HCT116 (cell line): ENCODE measurements at regions not wholly inside any gene's neighbourhood (a gene's known extent, or its start where the extent isn't known, plus 50 kb on each side); places are given as distances from the start of the nearest gene placed in this dataset.

Experiments used
- ATAC-seq: fragments of 200-7000 bp; cut with Tn5 transposase; 2 replicates; pipeline ENCODE4 v1.9.1; 2020; ENCODE audit warnings: mild to moderate bottlenecking, moderate library complexity
- BruUV-seq: library from RNA; stranded (reverse); fragments of 400-500 nt; replicated peaks from 2 replicates; lab custom pipeline; 2021; lab: Mats Ljungman, UMichigan
- CTCF ChIA-PET: fragments of 300-600 bp; sonication (Branson Sonifier 250); formaldehyde crosslinking; loops from one replicate; lab custom pipeline; 2021; ENCODE audit warnings: antibody characterized with exemption; lab: Charles Lee
- POLR2A ChIA-PET: fragments of 300-600, 350-600 bp; sonication (Branson Sonifier 250); formaldehyde crosslinking; loops from one replicate; lab custom pipeline; 2021; ENCODE audit warnings: antibody characterized with exemption; lab: Charles Lee
- RAD21 ChIA-PET, 2 experiments: fragments of 300-600 bp; sonication (Branson Sonifier 250); formaldehyde crosslinking; loops; one replicate each; lab custom pipeline; 2023; ENCODE audit warnings: low total read pairs in 2 of 2; ENCODE audit not compliant: uncharacterized antibody in 2 of 2, unreplicated experiment in 2 of 2, low non-redundant PET in 1 of 2; lab: Charles Lee
- DNase-seq: peaks from one replicate; pipeline ENCODE4 v3.0.0-alpha.2; 2010; ENCODE audit warnings: low read depth, low spot score
- H2AFZ ChIP-seq: fragments of 200-600 bp; shearing (Covaris generic), sonication (generic); 2 replicates; pipeline ENCODE4 v1.6.1; 2017; ENCODE audit warnings: low read depth, mixed run types, mixed read lengths, antibody characterized with exemption, low read length; ENCODE audit not compliant: poor library complexity, severe bottlenecking
- H3K27ac ChIP-seq: 2 replicates; pipeline ENCODE4 v1.5.1; 2012; ENCODE audit warnings: low read depth, low read length
- H3K27me3 ChIP-seq: fragments of 200-600 bp; sonication (generic); 2 replicates; pipeline ENCODE4 v1.6.1; 2016; ENCODE audit warnings: mixed run types, low read length, mixed read lengths; ENCODE audit not compliant: insufficient read depth
- H3K36me3 ChIP-seq, 2 experiments: fragments of 200-500 bp in 1 of 2; fragments of 200-600 bp in 1 of 2; sonication (Bioruptor generic) in 1 of 2; sonication (generic) in 1 of 2; 2 replicates each; pipeline versions ENCODE4 v1.5.1 to v1.6.1; 2014 to 2016; ENCODE audit warnings: low read length in 2 of 2, inconsistent platforms in 1 of 2, mixed read lengths in 1 of 2, mixed run types in 1 of 2; ENCODE audit not compliant: insufficient read depth in 2 of 2, control insufficient read depth in 1 of 2
- H3K4me1 ChIP-seq, 2 experiments: fragments of 200-600 bp in 1 of 2; sonication (generic) in 1 of 2; 2 replicates each; pipeline versions ENCODE4 v1.5.1 to v1.6.1; 2012 to 2017; ENCODE audit warnings: low read length in 2 of 2, inconsistent platforms in 1 of 2, mild to moderate bottlenecking in 1 of 2, mixed read lengths in 1 of 2, mixed run types in 1 of 2, moderate library complexity in 1 of 2; ENCODE audit not compliant: insufficient read depth in 2 of 2, control insufficient read depth in 1 of 2
- H3K4me2 ChIP-seq: fragments of 200-600 bp; sonication (generic); 2 replicates; pipeline ENCODE4 v1.6.1; 2017; ENCODE audit warnings: mixed run types, low read length, mixed read lengths
- H3K4me3 ChIP-seq, 2 experiments: fragments of 200-600 bp in 1 of 2; sonication (generic) in 1 of 2; replicated peaks in 1 of 2; 2 replicates each; pipeline ENCODE4 v1.5.1; 2011 to 2016; ENCODE audit warnings: low read length in 2 of 2, control low read depth in 1 of 2, low read depth in 1 of 2, mild to moderate bottlenecking in 1 of 2, mixed read lengths in 1 of 2, mixed run types in 1 of 2
- H3K79me2 ChIP-seq: fragments of 200-600 bp; sonication (generic); 2 replicates; pipeline ENCODE4 v1.6.1; 2017; ENCODE audit warnings: mild to moderate bottlenecking, mixed run types, low read length, moderate library complexity, mixed read lengths; ENCODE audit not compliant: insufficient read depth
- H3K9ac ChIP-seq: fragments of 200-600 bp; sonication (generic); 2 replicates; pipeline ENCODE4 v1.6.1; 2016; ENCODE audit warnings: low read length, mixed read lengths
- H3K9me2 ChIP-seq: fragments of 200-600 bp; sonication (generic), shearing (Covaris generic); 2 replicates; pipeline ENCODE4 v1.6.1; 2017; ENCODE audit warnings: mixed run types, mild to moderate bottlenecking, moderate library complexity; ENCODE audit not compliant: insufficient read depth
- H3K9me3 ChIP-seq, 2 experiments: fragments of 200-500 bp in 1 of 2; fragments of 200-600 bp in 1 of 2; sonication (Bioruptor generic) in 1 of 2; sonication (generic) in 1 of 2; 2 replicates each; pipeline ENCODE4 v1.6.1; 2014 to 2017; ENCODE audit warnings: low read length in 2 of 2, mixed read lengths in 2 of 2, inconsistent platforms in 1 of 2, low read depth in 1 of 2, mild to moderate bottlenecking in 1 of 2, mixed run types in 1 of 2, moderate library complexity in 1 of 2; ENCODE audit not compliant: control insufficient read depth in 1 of 2, insufficient read depth in 1 of 2
- H4K20me1 ChIP-seq: fragments of 200-600 bp; sonication (generic), shearing (Covaris generic); 2 replicates; pipeline ENCODE4 v1.6.1; 2017; ENCODE audit warnings: mixed run types, mild to moderate bottlenecking, moderate library complexity; ENCODE audit not compliant: insufficient read depth
- CBX3 ChIP-seq: IDR thresholded peaks from 2 replicates; pipeline ENCODE4 v1.6.1; 2012; ENCODE audit warnings: low read depth
- CEBPB ChIP-seq: IDR thresholded peaks from 2 replicates; pipeline ENCODE4 v1.6.1; 2012; ENCODE audit warnings: low read depth
- EGR1 ChIP-seq: IDR thresholded peaks from 2 replicates; pipeline ENCODE4 v1.6.1; 2012; ENCODE audit warnings: low read depth
- ELF1 ChIP-seq: IDR thresholded peaks from 2 replicates; pipeline ENCODE4 v1.6.1; 2012; ENCODE audit warnings: low read depth, borderline replicate concordance
- EZH2 ChIP-seq: fragments of 200-600 bp; sonication (generic); IDR thresholded peaks from 2 replicates; pipeline ENCODE4 v1.6.1; 2017; ENCODE audit warnings: antibody characterized with exemption, mixed run types
- EZH2phosphoT487 ChIP-seq: fragments of 200-600 bp; IDR thresholded peaks from 2 replicates; pipeline ENCODE4 v1.6.1; 2018; ENCODE audit warnings: antibody characterized with exemption, borderline replicate concordance
- JUND ChIP-seq: IDR thresholded peaks from 2 replicates; pipeline ENCODE4 v1.6.1; 2012
- POLR2A ChIP-seq: IDR thresholded peaks from 2 replicates; pipeline ENCODE4 v1.7.0; 2011; ENCODE audit warnings: borderline replicate concordance; ENCODE audit not compliant: insufficient read depth, insufficient read length; ENCODE audit errors: extremely low read depth
- POLR2AphosphoS5 ChIP-seq: IDR thresholded peaks from 2 replicates; pipeline ENCODE4 v1.6.1; 2011; ENCODE audit warnings: mild to moderate bottlenecking, low read depth, low read length, moderate library complexity
- RAD21 ChIP-seq: IDR thresholded peaks from 2 replicates; pipeline ENCODE4 v1.6.1; 2012; ENCODE audit warnings: low read depth, mild to moderate bottlenecking
- SP1 ChIP-seq: IDR thresholded peaks from 2 replicates; pipeline ENCODE4 v1.6.1; 2012; ENCODE audit warnings: low read depth
- TCF7L2 ChIP-seq: IDR thresholded peaks from 2 replicates; pipeline ENCODE4 v1.7.0; 2011; ENCODE audit warnings: borderline replicate concordance, inconsistent platforms; ENCODE audit not compliant: insufficient read depth, insufficient read length; ENCODE audit errors: extremely low read depth
- YY1 ChIP-seq: IDR thresholded peaks from 2 replicates; pipeline ENCODE4 v1.6.1; 2011; ENCODE audit warnings: low read length, low read depth, moderate library complexity, mild to moderate bottlenecking; ENCODE audit not compliant: insufficient replicate concordance; ENCODE audit errors: extremely low read depth
- ZNF274 ChIP-seq: fragments of 200-500 bp; sonication (Bioruptor generic); IDR thresholded peaks from 2 replicates; pipeline ENCODE4 v1.6.1; 2014; ENCODE audit warnings: mild to moderate bottlenecking, low read depth, low read length, inconsistent platforms
- intact Hi-C: fragments of 100-400 bp; cut with micrococcal nuclease; formaldehyde crosslinking; loops from 2 replicates; pipeline ENCODE4 v1.10.0; 2022
- TF ChIP-seq, protein P1 (sequence below): IDR thresholded peaks from 2 replicates; pipeline ENCODE4 v1.6.1; 2012; ENCODE audit warnings: low read depth
- TF ChIP-seq, protein P2 (sequence below): IDR thresholded peaks from 2 replicates; pipeline ENCODE4 v1.6.1; 2012
- TF ChIP-seq, protein P3 (sequence below): IDR thresholded peaks from 2 replicates; pipeline ENCODE4 v1.6.1; 2012
- TF ChIP-seq, protein P4 (sequence below): IDR thresholded peaks from 2 replicates; pipeline ENCODE4 v1.6.1; 2011; ENCODE audit warnings: mild to moderate bottlenecking, low read length, moderate library complexity; ENCODE audit not compliant: insufficient replicate concordance; ENCODE audit errors: extremely low read depth

DNA sequence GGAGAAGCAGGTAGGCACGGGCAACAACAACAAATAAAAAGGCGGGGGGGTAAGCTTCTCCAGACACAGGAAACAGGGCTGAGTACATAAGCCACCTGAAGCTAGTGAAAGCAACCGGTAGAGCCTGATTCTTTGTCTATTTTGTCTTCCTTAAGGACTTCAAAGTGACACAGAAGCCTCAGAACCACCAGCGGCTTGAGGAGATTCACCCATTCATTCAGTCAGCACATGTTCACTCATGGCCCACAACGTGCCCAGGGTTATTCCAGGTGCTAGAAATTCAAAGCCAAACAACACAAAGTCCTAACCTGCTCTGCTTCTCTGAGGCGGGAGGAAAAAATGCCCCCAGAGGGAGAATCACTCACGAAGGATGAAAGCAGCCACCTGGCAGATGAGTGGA, 69.3 kb upstream of the C7orf33 start:
- Histone ChIP-seq H3K9me2 (no peaks in the 10 kb centered on the region), H3K36me3 (no peaks in the 10 kb centered on the region), H3K9me3 (no peaks in the 10 kb centered on the region), H3K4me2 (no peak overlapping the region), H3K79me2 (no peaks in the 10 kb centered on the region), H3K4me1 (peaks cover 0 to 3% of the 10 kb centered on the region in 2 experiments; a peak in 1 of 4 replicates), H3K4me3 (no peak overlapping the region), H4K20me1 (no peaks in the 10 kb centered on the region), H2AFZ (no peak overlapping the region), H3K9ac (no peak overlapping the region), H3K27ac (no peak overlapping the region), H3K27me3 (no peaks in the 10 kb centered on the region)
- POLR2A ChIA-PET = no interaction called here
- DNase-seq = no peak
- no TSS peak for BruUV-seq
- RAD21 ChIA-PET = no interaction called here
- ATAC-seq = no peak
- no peak for TF ChIP-seq EZH2phosphoT487
- TF ChIP-seq EZH2 = no peak
- TF ChIP-seq, protein P1, sequence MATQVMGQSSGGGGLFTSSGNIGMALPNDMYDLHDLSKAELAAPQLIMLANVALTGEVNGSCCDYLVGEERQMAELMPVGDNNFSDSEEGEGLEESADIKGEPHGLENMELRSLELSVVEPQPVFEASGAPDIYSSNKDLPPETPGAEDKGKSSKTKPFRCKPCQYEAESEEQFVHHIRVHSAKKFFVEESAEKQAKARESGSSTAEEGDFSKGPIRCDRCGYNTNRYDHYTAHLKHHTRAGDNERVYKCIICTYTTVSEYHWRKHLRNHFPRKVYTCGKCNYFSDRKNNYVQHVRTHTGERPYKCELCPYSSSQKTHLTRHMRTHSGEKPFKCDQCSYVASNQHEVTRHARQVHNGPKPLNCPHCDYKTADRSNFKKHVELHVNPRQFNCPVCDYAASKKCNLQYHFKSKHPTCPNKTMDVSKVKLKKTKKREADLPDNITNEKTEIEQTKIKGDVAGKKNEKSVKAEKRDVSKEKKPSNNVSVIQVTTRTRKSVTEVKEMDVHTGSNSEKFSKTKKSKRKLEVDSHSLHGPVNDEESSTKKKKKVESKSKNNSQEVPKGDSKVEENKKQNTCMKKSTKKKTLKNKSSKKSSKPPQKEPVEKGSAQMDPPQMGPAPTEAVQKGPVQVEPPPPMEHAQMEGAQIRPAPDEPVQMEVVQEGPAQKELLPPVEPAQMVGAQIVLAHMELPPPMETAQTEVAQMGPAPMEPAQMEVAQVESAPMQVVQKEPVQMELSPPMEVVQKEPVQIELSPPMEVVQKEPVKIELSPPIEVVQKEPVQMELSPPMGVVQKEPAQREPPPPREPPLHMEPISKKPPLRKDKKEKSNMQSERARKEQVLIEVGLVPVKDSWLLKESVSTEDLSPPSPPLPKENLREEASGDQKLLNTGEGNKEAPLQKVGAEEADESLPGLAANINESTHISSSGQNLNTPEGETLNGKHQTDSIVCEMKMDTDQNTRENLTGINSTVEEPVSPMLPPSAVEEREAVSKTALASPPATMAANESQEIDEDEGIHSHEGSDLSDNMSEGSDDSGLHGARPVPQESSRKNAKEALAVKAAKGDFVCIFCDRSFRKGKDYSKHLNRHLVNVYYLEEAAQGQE = no peak
- TF ChIP-seq CBX3 = no peak
- TF ChIP-seq TCF7L2 = no peak
- no peak for TF ChIP-seq JUND
- TF ChIP-seq, protein P2, sequence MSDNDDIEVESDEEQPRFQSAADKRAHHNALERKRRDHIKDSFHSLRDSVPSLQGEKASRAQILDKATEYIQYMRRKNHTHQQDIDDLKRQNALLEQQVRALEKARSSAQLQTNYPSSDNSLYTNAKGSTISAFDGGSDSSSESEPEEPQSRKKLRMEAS = no peak
- TF ChIP-seq POLR2A = no peak
- no peak for TF ChIP-seq YY1
- TF ChIP-seq RAD21 = no peak
- TF ChIP-seq POLR2AphosphoS5 = no peak
- TF ChIP-seq EGR1 = no peak
- TF ChIP-seq CEBPB = no peak
- TF ChIP-seq, protein P3, sequence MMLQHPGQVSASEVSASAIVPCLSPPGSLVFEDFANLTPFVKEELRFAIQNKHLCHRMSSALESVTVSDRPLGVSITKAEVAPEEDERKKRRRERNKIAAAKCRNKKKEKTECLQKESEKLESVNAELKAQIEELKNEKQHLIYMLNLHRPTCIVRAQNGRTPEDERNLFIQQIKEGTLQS = no peak
- no peak for TF ChIP-seq ELF1
- TF ChIP-seq, protein P4, sequence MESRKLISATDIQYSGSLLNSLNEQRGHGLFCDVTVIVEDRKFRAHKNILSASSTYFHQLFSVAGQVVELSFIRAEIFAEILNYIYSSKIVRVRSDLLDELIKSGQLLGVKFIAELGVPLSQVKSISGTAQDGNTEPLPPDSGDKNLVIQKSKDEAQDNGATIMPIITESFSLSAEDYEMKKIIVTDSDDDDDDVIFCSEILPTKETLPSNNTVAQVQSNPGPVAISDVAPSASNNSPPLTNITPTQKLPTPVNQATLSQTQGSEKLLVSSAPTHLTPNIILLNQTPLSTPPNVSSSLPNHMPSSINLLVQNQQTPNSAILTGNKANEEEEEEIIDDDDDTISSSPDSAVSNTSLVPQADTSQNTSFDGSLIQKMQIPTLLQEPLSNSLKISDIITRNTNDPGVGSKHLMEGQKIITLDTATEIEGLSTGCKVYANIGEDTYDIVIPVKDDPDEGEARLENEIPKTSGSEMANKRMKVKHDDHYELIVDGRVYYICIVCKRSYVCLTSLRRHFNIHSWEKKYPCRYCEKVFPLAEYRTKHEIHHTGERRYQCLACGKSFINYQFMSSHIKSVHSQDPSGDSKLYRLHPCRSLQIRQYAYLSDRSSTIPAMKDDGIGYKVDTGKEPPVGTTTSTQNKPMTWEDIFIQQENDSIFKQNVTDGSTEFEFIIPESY = no peak
- no peak for TF ChIP-seq SP1
- no peak for TF ChIP-seq ZNF274
- CTCF ChIA-PET = no interaction called here
- intact Hi-C loops = no loop called here
